Activated naive CD4-positive, alpha-beta T cell treated with anti-CD3 and anti-CD28 coated beads for 36 hours (primary cell): ENCODE measurements at regions not wholly inside any gene's neighbourhood (a gene's known extent, or its start where the extent isn't known, plus 50 kb on each side); places are given as distances from the start of the nearest gene placed in this dataset.
"Not testable (repeated sequence)": the region's sequence is repeated elsewhere in the genome, so short reads cannot be mapped to it uniquely, and the experiment has no call there.

Experiments
- CTCF ChIA-PET: fragments of 350-600 bp; sonication (Branson Sonifier 250); formaldehyde crosslinking; loops from one replicate; lab custom pipeline; 2021; ENCODE audit warnings: antibody characterized with exemption; lab: Charles Lee
- DNase-seq: peaks from one replicate; pipeline ENCODE4 v3.0.0-alpha.2; 2020
- H3K27ac Mint-ChIP-seq: one replicate; pipeline ENCODE4 v1.8.0; 2021; ENCODE audit warnings: mild to moderate bottlenecking, mixed read lengths
- H3K27me3 Mint-ChIP-seq: one replicate; pipeline ENCODE4 v1.8.0; 2021; ENCODE audit warnings: low read depth, mixed read lengths
- H3K36me3 Mint-ChIP-seq: one replicate; pipeline ENCODE4 v1.8.0; 2021; ENCODE audit warnings: low read depth, mixed read lengths
- H3K4me1 Mint-ChIP-seq: one replicate; pipeline ENCODE4 v1.8.0; 2021; ENCODE audit warnings: low read depth, mixed read lengths
- H3K4me3 Mint-ChIP-seq: one replicate; pipeline ENCODE4 v1.8.0; 2021; ENCODE audit warnings: mild to moderate bottlenecking, moderate library complexity, mixed read lengths
- H3K9me3 Mint-ChIP-seq: one replicate; pipeline ENCODE4 v1.8.0; 2021; ENCODE audit warnings: mixed read lengths
- intact Hi-C: fragments of 100-400 bp; cut with micrococcal nuclease; formaldehyde crosslinking; loops from one replicate; pipeline ENCODE4 v1.15.1; 2023

DNA sequence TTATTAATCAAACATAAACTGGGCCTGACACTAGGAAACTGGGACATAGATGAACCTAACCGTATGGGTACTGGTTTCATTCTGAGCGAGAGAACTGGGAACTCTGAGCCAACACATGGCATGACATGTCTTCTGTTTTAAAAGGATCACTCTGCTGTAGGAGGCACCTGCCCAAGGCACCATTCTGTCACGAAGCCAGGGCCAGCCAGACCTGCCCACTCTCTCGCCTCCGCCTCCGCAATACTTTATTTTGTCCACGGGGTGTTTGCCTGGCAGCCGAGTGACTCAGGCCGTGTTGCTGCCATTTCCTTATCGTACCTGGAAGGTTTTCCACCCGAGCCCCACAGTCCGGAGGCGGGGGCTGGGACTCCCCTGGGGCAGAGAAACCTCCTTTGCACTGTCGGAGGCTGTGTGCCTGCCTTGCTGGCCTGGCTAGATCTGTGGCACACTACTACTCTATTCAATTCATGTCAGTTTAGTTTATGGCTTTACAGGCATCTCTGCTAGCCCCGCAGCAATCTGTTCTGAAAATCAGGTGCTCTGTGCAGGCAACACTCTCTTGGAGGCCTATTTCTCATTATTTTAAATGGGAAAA is 120.4 kb upstream of the ACKR3 start:
- CTCF ChIA-PET, result no interaction called here
- no peaks in the 10 kb centered on the region for H3K36me3 Mint-ChIP-seq
- peaks cover 4% of the 10 kb centered on the region for H3K27me3 Mint-ChIP-seq
- no peaks in the 10 kb centered on the region for H3K4me1 Mint-ChIP-seq
- intact Hi-C loops, result no loop called here
- H3K4me3 Mint-ChIP-seq, result no peak overlapping the region
- no peak for DNase-seq
- H3K27ac Mint-ChIP-seq, result no peak overlapping the region
- no peaks in the 10 kb centered on the region for H3K9me3 Mint-ChIP-seq

DNA sequence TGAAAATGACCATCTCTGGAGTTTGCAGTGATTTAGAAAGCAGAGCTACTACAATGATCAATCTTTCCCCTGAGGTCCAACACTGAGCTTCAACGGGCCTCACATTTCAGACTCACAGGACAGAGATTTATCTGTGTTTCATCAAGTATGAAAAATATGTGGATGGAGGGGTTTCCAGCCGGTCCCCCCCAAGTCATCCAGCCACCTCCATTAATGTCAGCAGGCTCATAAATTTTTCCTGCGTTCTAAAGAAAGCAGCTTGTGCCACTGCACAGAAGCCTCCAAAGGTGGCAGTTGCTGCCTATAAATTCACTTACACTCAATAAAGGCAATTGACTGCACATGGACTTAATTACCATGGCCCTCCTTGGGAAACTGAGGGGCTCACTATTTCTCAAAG is 117.4 kb upstream of the ACKR3 start:
- intact Hi-C loops, result no loop called here
- DNase-seq, result no peak
- CTCF ChIA-PET, result no interaction called here
- no peaks in the 10 kb centered on the region for H3K4me1 Mint-ChIP-seq
- H3K9me3 Mint-ChIP-seq, result no peaks in the 10 kb centered on the region
- no peaks in the 10 kb centered on the region for H3K27me3 Mint-ChIP-seq
- no peak overlapping the region for H3K4me3 Mint-ChIP-seq
- no peaks in the 10 kb centered on the region for H3K36me3 Mint-ChIP-seq
- no peak overlapping the region for H3K27ac Mint-ChIP-seq

GRCh38 chr2:236454076-236454475 is 115.5 kb upstream of the ACKR3 start:
- Mint-ChIP-seq H3K27me3 (no peaks in the 10 kb centered on the region), H3K36me3 (no peaks in the 10 kb centered on the region), H3K4me3 (no peak overlapping the region), H3K27ac (no peak overlapping the region), H3K4me1 (no peaks in the 10 kb centered on the region), H3K9me3 (peaks cover 3% of the 10 kb centered on the region)
- intact Hi-C loops, result no loop called here
- CTCF ChIA-PET, result interaction anchor here (0.6 to 1.0 kb wide), 3 partner anchors 117 to 608 kb away, joined by 3 to 4 read pairs (median 4); no protein-coding TSS in a partner anchor
- DNase-seq, result no peak

- no peak for DNase-seq
- Mint-ChIP-seq H3K27ac (no peak overlapping the region), H3K4me1 (no peaks in the 10 kb centered on the region), H3K9me3 (peaks cover 3% of the 10 kb centered on the region), H3K36me3 (no peaks in the 10 kb centered on the region), H3K4me3 (no peak overlapping the region), H3K27me3 (no peaks in the 10 kb centered on the region)
- CTCF ChIA-PET, result interaction anchor here (0.9 kb wide), 1 partner anchor 110 kb away, joined by 4 read pairs; no protein-coding TSS in a partner anchor
- intact Hi-C loops, result no loop called here
Observed at GRCh38 chr2:236459393-236459792, 110.2 kb upstream of the ACKR3 start.

- Mint-ChIP-seq H3K4me3 (no peak overlapping the region), H3K36me3 (no peaks in the 10 kb centered on the region), H3K4me1 (no peaks in the 10 kb centered on the region), H3K27ac (no peak overlapping the region), H3K9me3 (peaks cover 17% of the 10 kb centered on the region), H3K27me3 (no peaks in the 10 kb centered on the region)
- CTCF ChIA-PET, result interaction anchor here (1.1 kb wide), 1 partner anchor 49 kb away, joined by 4 read pairs; no protein-coding TSS in a partner anchor
- intact Hi-C loops, result no loop called here
- DNase-seq, result no peak
Observed at GRCh38 chr2:236464140-236464539, 105.5 kb upstream of the ACKR3 start.

DNA sequence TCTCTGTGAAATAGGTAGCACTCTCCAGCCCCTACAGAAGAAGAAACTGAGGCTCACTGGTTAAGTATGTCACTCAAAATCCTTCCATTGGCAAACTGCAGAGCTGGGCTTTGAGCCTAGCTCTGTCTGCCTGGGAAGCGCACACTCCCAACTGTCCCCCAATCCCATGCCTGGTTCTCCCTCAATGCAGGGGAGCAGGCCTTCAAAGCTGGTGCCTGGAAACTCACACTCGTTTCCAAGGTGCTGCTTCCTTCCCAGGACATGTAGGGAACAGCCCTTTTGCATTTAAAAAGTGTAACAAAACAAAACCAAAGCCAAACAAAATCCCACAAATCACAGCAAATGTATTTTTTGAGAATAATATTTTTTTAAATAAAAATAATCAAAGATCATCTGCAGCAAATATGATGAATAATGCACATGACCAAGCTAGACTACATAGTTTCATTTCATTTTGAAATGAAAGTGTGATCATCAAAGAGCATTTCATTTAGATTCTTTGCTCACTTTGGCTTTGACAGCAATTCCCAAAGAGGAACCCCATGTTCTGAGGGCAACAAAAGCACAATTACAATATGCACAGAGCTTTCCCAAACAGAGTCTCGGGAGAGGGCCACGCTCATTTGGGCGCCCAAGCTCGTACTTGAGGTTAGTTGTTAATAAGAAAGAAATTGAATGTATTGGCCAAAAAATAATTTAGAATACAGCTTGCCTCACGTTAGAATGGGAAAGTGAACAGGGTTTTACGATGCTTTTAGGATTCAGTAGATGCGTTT is 96.7 kb upstream of the ACKR3 start:
- Mint-ChIP-seq H3K4me1 (no peaks in the 10 kb centered on the region), H3K9me3 (peaks cover 6% of the 10 kb centered on the region), H3K27me3 (no peaks in the 10 kb centered on the region), H3K36me3 (peaks cover 1% of the 10 kb centered on the region), H3K4me3 (no peak overlapping the region), H3K27ac (no peak overlapping the region)
- no peak for DNase-seq
- intact Hi-C loops, result no loop called here
- CTCF ChIA-PET, result no interaction called here

DNA sequence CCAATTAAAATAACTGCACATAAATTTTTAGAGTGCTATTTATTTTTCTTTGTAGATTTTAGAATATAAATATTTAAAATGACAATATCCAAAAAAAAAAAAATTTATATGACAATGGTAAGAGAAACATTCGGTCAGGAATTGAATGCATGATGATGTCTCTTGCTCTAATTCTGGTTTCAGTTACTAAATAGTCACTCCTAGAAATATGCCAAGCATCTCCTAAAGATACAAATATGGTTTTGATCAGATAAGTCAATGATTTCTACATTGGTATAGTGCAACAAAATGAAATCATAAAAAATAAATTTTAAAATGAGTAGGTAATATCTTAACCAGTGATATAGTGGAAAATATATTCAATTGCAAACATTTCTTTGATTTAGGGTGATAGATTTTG is 95.9 kb upstream of the ACKR3 start:
- H3K36me3 Mint-ChIP-seq, result peaks cover 1% of the 10 kb centered on the region
- CTCF ChIA-PET, result no interaction called here
- H3K27ac Mint-ChIP-seq, result no peak overlapping the region
- intact Hi-C loops, result no loop called here
- DNase-seq, result no peak
- no peaks in the 10 kb centered on the region for H3K27me3 Mint-ChIP-seq
- H3K9me3 Mint-ChIP-seq, result peaks cover 6% of the 10 kb centered on the region
- no peak overlapping the region for H3K4me3 Mint-ChIP-seq
- H3K4me1 Mint-ChIP-seq, result no peaks in the 10 kb centered on the region

DNA sequence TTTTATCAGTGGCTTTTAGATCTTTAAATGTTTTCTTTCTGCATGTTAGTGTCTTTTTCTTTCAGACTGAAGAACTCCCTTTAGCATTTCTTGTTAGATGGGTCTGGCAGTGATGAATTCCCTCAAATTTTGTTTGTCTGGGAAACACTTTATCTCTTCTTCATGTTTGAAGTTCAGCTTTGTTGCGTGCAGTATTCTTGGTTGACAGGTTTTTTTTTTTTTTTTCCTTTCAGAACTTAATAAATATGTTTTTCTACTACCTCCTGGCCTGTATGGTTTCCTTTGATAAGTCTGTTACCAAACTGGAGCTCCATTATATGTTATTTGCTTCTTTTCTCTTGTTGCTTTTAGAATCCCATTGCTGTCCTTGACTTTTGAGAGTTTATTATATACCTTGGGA is 89.8 kb upstream of the ACKR3 start:
- DNase-seq, result no peak
- Mint-ChIP-seq H3K9me3 (peaks cover 26% of the 10 kb centered on the region), H3K27ac (no peak overlapping the region), H3K4me3 (no peak overlapping the region), H3K4me1 (no peaks in the 10 kb centered on the region), H3K36me3 (peaks cover 11% of the 10 kb centered on the region), H3K27me3 (peaks cover 2% of the 10 kb centered on the region)
- intact Hi-C loops, result no loop called here
- CTCF ChIA-PET, result no interaction called here

GRCh38 chr2:236483102-236483501 is 86.5 kb upstream of the ACKR3 start:
- no peaks in the 10 kb centered on the region for H3K4me1 Mint-ChIP-seq

GRCh38 chr2:236485519-236485918 is 84.1 kb upstream of the ACKR3 start:
- no peak for DNase-seq
- H3K27ac Mint-ChIP-seq, result no peak overlapping the region
- H3K36me3 Mint-ChIP-seq, result peaks cover 2% of the 10 kb centered on the region
- no peak overlapping the region for H3K4me3 Mint-ChIP-seq
- peaks cover 4% of the 10 kb centered on the region for H3K27me3 Mint-ChIP-seq
- CTCF ChIA-PET, result no interaction called here
- peaks cover 8% of the 10 kb centered on the region for H3K9me3 Mint-ChIP-seq
- H3K4me1 Mint-ChIP-seq, result no peaks in the 10 kb centered on the region
- intact Hi-C loops, result no loop called here

More at GRCh38 chr2:236483102-236483501, 86.5 kb upstream of the ACKR3 start:
- CTCF ChIA-PET, result no interaction called here
- peaks cover 20% of the 10 kb centered on the region for H3K9me3 Mint-ChIP-seq
- H3K27me3 Mint-ChIP-seq, result peaks cover 4% of the 10 kb centered on the region
- no peak overlapping the region for H3K27ac Mint-ChIP-seq
- H3K4me3 Mint-ChIP-seq, result no peak overlapping the region
- intact Hi-C loops, result no loop called here
- H3K36me3 Mint-ChIP-seq, result peaks cover 9% of the 10 kb centered on the region
- no peak for DNase-seq

GRCh38 chr2:236489083-236489482 is 80.5 kb upstream of the ACKR3 start:
- CTCF ChIA-PET, result interaction anchor here (0.8 kb wide), 1 partner anchor 23 kb away, joined by 3 read pairs; no protein-coding TSS in a partner anchor

DNA sequence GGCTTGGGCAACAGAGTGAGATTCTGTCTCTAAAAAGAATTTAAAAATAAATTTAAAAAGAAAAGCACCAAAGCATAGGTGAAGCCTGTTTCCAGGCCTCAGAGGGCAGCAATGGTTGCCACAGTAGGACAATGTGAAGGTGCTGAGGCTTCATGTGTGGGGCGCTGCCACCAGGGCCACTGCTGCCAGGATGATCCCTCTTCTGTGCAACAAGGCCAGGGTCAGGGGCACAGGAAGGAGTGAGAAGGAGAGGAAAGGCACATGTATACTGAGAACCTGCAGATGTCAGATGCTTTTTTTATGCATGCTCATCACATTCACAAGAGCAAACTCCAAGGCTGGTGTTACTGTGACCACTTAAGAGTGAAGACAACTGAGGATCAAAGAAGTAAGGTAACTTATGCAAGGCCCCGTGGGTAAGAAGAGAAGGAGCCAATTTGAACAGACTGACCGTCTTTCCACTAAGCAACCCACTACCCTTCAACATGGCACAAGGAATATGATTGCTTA is 79.7 kb upstream of the ACKR3 start:
- CTCF ChIA-PET, result no interaction called here
- Mint-ChIP-seq H3K4me1 (no peaks in the 10 kb centered on the region), H3K27me3 (peaks cover under 1% of the 10 kb centered on the region), H3K4me3 (no peak overlapping the region), H3K27ac (no peak overlapping the region), H3K36me3 (no peaks in the 10 kb centered on the region), H3K9me3 (peaks cover 7% of the 10 kb centered on the region)
- intact Hi-C loops, result no loop called here
- no peak for DNase-seq

More at GRCh38 chr2:236489083-236489482, 80.5 kb upstream of the ACKR3 start:
- H3K4me1 Mint-ChIP-seq, intact Hi-C loops, H3K36me3 Mint-ChIP-seq, H3K27me3 Mint-ChIP-seq, DNase-seq, H3K9me3 Mint-ChIP-seq, H3K27ac Mint-ChIP-seq, H3K4me3 Mint-ChIP-seq: not testable (repeated sequence)

- H3K4me3 Mint-ChIP-seq, result no peak overlapping the region
- peaks cover 7% of the 10 kb centered on the region for H3K9me3 Mint-ChIP-seq
- no peaks in the 10 kb centered on the region for H3K36me3 Mint-ChIP-seq
- peaks cover 5% of the 10 kb centered on the region for H3K27me3 Mint-ChIP-seq
- H3K4me1 Mint-ChIP-seq, result no peaks in the 10 kb centered on the region
- intact Hi-C loops, result no loop called here
- CTCF ChIA-PET, result no interaction called here
- no peak overlapping the region for H3K27ac Mint-ChIP-seq
- DNase-seq, result no peak
Observed at GRCh38 chr2:236496340-236496739, 73.3 kb upstream of the ACKR3 start.
